K562 (cell line): ENCODE measurements at regions not wholly inside any gene's neighbourhood (a gene's known extent, or its start where the extent isn't known, plus 50 kb on each side); places are given as distances from the start of the nearest gene placed in this dataset.

ENCODE experiments used
- CHD4 ChIP-seq: fragments of 200-600 bp; sonication (generic); IDR thresholded peaks from 3 replicates; pipeline ENCODE4 v1.6.1; 2012; ENCODE audit warnings: low read depth, mild to moderate bottlenecking, mixed read lengths, low read length, inconsistent platforms; ENCODE audit not compliant: insufficient read depth, insufficient replicate concordance, poor library complexity, severe bottlenecking
- KAT2B ChIP-seq: IDR thresholded peaks from one replicate; pipeline ENCODE4 v1.6.1; 2012; ENCODE audit warnings: low read depth, mild to moderate bottlenecking, control low read depth, inconsistent platforms, low read length, moderate library complexity
- MAFG ChIP-seq: fragments of 450-650 bp; conservative IDR thresholded peaks from 2 replicates; pipeline ENCODE4 v1.6.1; 2016; ENCODE audit warnings: missing genetic modification characterization, missing compliant biosample characterization
- NFRKB ChIP-seq: fragments of 450-650 bp; IDR thresholded peaks from 2 replicates; pipeline ENCODE4 v1.6.1; 2016; ENCODE audit warnings: low read depth
- NONO ChIP-seq, 2 experiments: fragments of 200-400 bp in 1 of 2; fragments of 450-650 bp in 1 of 2; formaldehyde crosslinking in 1 of 2; IDR thresholded peaks; 2 replicates each; pipeline ENCODE4 v1.6.1; 2017; ENCODE audit warnings: low read depth in 2 of 2, mild to moderate bottlenecking in 2 of 2, moderate library complexity in 2 of 2, low read length in 1 of 2
- TGIF2 ChIP-seq: sonication (generic); formaldehyde crosslinking; IDR thresholded peaks from 2 replicates; pipeline ENCODE4 v1.8.1; 2022; ENCODE audit warnings: mild to moderate bottlenecking, missing genetic modification reagents, moderate library complexity
- ZNF174 ChIP-seq: fragments of 250-450 bp; sonication (Bioruptor Pico); IDR thresholded peaks from 2 replicates; pipeline ENCODE4 v1.4.0; 2020; ENCODE audit warnings: mild to moderate bottlenecking
- ZNF274 ChIP-seq: IDR thresholded peaks from 2 replicates; pipeline ENCODE4 v1.6.1; 2011; ENCODE audit warnings: low read depth, mild to moderate bottlenecking, low read length, moderate library complexity, borderline replicate concordance
- TF ChIP-seq, protein P1 (sequence below), 3 experiments: IDR thresholded peaks in 2 of 3; conservative IDR thresholded peaks in 1 of 3; 2 replicates each; pipeline ENCODE4 v1.5.1; 2011 to 2012; ENCODE audit warnings: low read length in 3 of 3, mild to moderate bottlenecking in 3 of 3, control low read depth in 2 of 3, improper control_type of control experiment in 1 of 3, inconsistent platforms in 1 of 3, low read depth in 1 of 3, mixed read lengths in 1 of 3, moderate library complexity in 1 of 3; ENCODE audit not compliant: insufficient read depth in 2 of 3
- TF ChIP-seq, protein P2 (sequence below): fragments of 250-450 bp; sonication (Bioruptor Pico); IDR thresholded peaks from 2 replicates; pipeline ENCODE4 v1.4.0; 2020; ENCODE audit warnings: mild to moderate bottlenecking, moderate library complexity

DNA sequence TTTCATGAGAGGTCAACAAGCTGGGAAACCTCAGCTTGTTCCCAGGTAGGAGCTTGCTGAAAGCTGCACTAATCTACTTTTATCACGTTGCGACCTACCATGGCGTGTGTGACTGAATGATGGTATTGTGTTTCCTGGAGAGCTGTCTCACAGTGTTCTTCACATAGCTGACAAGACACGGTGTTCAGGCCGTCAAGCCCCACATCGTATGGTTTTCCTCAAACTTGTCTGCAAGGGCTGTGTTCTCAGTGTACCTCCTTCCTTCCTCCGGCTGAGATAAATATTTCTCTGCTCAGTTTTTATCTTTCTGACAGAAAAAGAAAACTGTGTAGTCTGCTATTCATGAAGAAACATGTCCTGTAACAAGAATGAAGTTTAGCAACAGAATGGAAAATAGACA, 244.8 kb downstream of the DCDC2C start:
- TF ChIP-seq MAFG (tag) (no peak), NFRKB (no peak), TGIF2 (no peak), CHD4 (no peak), ZNF174 (CRISPR knock-in tag) (no peak), NONO (IDR thresholded peaks at IDR 0.05; ENCODE audit: low read depth in 2 of 2, low read length in 1 of 2) (no peak), ZNF274 (no peak), KAT2B (no peak)
- TF ChIP-seq, protein P1, sequence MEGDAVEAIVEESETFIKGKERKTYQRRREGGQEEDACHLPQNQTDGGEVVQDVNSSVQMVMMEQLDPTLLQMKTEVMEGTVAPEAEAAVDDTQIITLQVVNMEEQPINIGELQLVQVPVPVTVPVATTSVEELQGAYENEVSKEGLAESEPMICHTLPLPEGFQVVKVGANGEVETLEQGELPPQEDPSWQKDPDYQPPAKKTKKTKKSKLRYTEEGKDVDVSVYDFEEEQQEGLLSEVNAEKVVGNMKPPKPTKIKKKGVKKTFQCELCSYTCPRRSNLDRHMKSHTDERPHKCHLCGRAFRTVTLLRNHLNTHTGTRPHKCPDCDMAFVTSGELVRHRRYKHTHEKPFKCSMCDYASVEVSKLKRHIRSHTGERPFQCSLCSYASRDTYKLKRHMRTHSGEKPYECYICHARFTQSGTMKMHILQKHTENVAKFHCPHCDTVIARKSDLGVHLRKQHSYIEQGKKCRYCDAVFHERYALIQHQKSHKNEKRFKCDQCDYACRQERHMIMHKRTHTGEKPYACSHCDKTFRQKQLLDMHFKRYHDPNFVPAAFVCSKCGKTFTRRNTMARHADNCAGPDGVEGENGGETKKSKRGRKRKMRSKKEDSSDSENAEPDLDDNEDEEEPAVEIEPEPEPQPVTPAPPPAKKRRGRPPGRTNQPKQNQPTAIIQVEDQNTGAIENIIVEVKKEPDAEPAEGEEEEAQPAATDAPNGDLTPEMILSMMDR (IDR thresholded peaks at IDR 0.05 in 2 of 3, conservative IDR thresholded peaks at IDR 0.05 in 1 of 3; ENCODE audit: insufficient read depth in 2 of 3, low read depth in 1 of 3, low read length in 3 of 3), result no peak
- TF ChIP-seq, protein P2, sequence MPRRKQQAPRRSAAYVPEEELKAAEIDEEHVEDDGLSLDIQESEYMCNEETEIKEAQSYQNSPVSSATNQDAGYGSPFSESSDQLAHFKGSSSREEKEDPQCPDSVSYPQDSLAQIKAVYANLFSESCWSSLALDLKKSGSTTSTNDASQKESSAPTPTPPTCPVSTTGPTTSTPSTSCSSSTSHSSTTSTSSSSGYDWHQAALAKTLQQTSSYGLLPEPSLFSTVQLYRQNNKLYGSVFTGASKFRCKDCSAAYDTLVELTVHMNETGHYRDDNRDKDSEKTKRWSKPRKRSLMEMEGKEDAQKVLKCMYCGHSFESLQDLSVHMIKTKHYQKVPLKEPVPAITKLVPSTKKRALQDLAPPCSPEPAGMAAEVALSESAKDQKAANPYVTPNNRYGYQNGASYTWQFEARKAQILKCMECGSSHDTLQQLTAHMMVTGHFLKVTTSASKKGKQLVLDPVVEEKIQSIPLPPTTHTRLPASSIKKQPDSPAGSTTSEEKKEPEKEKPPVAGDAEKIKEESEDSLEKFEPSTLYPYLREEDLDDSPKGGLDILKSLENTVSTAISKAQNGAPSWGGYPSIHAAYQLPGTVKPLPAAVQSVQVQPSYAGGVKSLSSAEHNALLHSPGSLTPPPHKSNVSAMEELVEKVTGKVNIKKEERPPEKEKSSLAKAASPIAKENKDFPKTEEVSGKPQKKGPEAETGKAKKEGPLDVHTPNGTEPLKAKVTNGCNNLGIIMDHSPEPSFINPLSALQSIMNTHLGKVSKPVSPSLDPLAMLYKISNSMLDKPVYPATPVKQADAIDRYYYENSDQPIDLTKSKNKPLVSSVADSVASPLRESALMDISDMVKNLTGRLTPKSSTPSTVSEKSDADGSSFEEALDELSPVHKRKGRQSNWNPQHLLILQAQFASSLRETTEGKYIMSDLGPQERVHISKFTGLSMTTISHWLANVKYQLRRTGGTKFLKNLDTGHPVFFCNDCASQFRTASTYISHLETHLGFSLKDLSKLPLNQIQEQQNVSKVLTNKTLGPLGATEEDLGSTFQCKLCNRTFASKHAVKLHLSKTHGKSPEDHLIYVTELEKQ, result no peak
